Gastrocnemius medialis (tissue), 4 donors: ENCODE measurements at regions not wholly inside any gene's neighbourhood (a gene's known extent, or its start where the extent isn't known, plus 50 kb on each side); places are given as distances from the start of the nearest gene placed in this dataset.

Experiments
- ATAC-seq, 2 donors: fragments of 150-250 bp; one replicate each; pipeline ENCODE4 v1.9.1; 2016
- DNase-seq, 2 donors: peaks; one replicate each; pipeline ENCODE4 v3.0.0-alpha.2; 2019
- H3K27ac ChIP-seq, 4 donors: fragments of 200-600 bp; sonication (generic); 1 replicate in 1 of 4; 2 replicates in 3 of 4; pipeline ENCODE4 v1.5.1; 2016 to 2018; ENCODE audit warnings: mild to moderate bottlenecking in 2 of 4, moderate library complexity in 1 of 4
- H3K27me3 ChIP-seq, 3 donors: fragments of 200-600 bp; sonication (generic) in 2 of 3; 1 replicate in 1 of 3; 2 replicates in 2 of 3; pipeline versions ENCODE4 v1.5.1 to v1.6.0; 2016 to 2019; ENCODE audit warnings: mild to moderate bottlenecking in 1 of 3, moderate library complexity in 1 of 3
- H3K36me3 ChIP-seq, 2 donors: fragments of 200-600 bp; sonication (generic) in 1 of 2; one replicate each; pipeline ENCODE4 v1.5.1; 2017 to 2018
- H3K4me1 ChIP-seq, 2 donors: fragments of 200-600 bp; sonication (generic) in 1 of 2; one replicate each; pipeline ENCODE4 v1.5.1; 2016 to 2017; ENCODE audit warnings: mild to moderate bottlenecking in 2 of 2
- H3K4me3 ChIP-seq, 4 donors: fragments of 200-600 bp; sonication (generic) in 3 of 4; 1 replicate in 1 of 4; 2 replicates in 3 of 4; pipeline ENCODE4 v1.5.1; 2016 to 2019; ENCODE audit warnings: mild to moderate bottlenecking in 2 of 4
- H3K9me3 ChIP-seq, 3 donors: fragments of 200-600 bp; sonication (generic) in 2 of 3; 1 replicate in 1 of 3; 2 replicates in 2 of 3; pipeline ENCODE4 v1.5.1; 2016 to 2019
- POLR2A ChIP-seq, 2 donors: fragments of 450-650 bp; IDR thresholded peaks; one replicate each; pipeline ENCODE4 v1.6.1; 2017; ENCODE audit warnings: antibody characterized with exemption in 2 of 2, mild to moderate bottlenecking in 2 of 2, moderate library complexity in 2 of 2
- in situ Hi-C, 4 donors: fragments of 200-750 bp; cut with MboI; loops; one replicate each; pipeline versions ENCODE4 v1.15.0 to v1.8.0; 2017; ENCODE audit warnings: low sequenced_read_pairs in 4 of 4
- intact Hi-C: fragments of 100-400 bp; cut with DNase I; formaldehyde crosslinking; loops from one replicate; pipeline ENCODE4 v1.15.1; 2023; ENCODE audit warnings: low total_unique reads
- TF ChIP-seq, protein P1 (sequence below), 5 experiments: fragments of 450-650 bp in 3 of 5; fragments of 200-600 bp in 2 of 5; sonication (generic) in 2 of 5; IDR thresholded peaks in 4 of 5; conservative IDR thresholded peaks in 1 of 5; 1 replicate in 4 of 5; 2 replicates in 1 of 5; pipeline ENCODE4 v1.5.1; 2016 to 2019; ENCODE audit warnings: antibody characterized with exemption in 5 of 5, mild to moderate bottlenecking in 3 of 5, moderate library complexity in 3 of 5

DNA sequence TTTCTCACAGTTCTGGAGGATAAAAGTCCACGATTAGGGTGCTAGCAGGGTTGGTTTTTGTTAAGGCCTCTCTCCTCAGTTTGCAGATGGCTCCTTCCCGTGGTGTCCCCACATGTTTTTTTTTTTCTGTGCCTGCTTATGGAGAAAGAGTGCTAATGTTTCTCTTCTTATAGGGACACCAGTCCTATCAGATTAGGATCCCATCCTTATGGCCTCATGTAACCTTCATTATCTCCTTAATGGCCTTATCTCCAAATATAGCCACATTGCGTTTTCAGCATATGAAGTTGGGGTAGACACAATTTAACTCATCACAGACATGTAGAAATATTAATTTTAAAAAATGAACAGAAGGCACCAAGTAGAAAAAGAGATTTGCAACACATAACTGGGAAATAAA is 755.7 kb upstream of the CELF4 start:
- in situ Hi-C loops (no loop called here), intact Hi-C loops (no loop called here)
- no peaks in the 10 kb centered on the region for H3K36me3 ChIP-seq
- no peaks in the 10 kb centered on the region for H3K4me1 ChIP-seq
- TF ChIP-seq, protein P1, sequence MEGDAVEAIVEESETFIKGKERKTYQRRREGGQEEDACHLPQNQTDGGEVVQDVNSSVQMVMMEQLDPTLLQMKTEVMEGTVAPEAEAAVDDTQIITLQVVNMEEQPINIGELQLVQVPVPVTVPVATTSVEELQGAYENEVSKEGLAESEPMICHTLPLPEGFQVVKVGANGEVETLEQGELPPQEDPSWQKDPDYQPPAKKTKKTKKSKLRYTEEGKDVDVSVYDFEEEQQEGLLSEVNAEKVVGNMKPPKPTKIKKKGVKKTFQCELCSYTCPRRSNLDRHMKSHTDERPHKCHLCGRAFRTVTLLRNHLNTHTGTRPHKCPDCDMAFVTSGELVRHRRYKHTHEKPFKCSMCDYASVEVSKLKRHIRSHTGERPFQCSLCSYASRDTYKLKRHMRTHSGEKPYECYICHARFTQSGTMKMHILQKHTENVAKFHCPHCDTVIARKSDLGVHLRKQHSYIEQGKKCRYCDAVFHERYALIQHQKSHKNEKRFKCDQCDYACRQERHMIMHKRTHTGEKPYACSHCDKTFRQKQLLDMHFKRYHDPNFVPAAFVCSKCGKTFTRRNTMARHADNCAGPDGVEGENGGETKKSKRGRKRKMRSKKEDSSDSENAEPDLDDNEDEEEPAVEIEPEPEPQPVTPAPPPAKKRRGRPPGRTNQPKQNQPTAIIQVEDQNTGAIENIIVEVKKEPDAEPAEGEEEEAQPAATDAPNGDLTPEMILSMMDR (IDR thresholded peaks at IDR 0.05 in 4 of 5, conservative IDR thresholded peaks at IDR 0.05 in 1 of 5), result no peak
- no peak for TF ChIP-seq POLR2A (IDR thresholded peaks at IDR 0.05)
- DNase-seq (no peak), ATAC-seq (no peak)
- no peaks in the 10 kb centered on the region for H3K9me3 ChIP-seq
- H3K27ac ChIP-seq, result no peak overlapping the region
- no peaks in the 10 kb centered on the region for H3K27me3 ChIP-seq
- no peak overlapping the region for H3K4me3 ChIP-seq

DNA sequence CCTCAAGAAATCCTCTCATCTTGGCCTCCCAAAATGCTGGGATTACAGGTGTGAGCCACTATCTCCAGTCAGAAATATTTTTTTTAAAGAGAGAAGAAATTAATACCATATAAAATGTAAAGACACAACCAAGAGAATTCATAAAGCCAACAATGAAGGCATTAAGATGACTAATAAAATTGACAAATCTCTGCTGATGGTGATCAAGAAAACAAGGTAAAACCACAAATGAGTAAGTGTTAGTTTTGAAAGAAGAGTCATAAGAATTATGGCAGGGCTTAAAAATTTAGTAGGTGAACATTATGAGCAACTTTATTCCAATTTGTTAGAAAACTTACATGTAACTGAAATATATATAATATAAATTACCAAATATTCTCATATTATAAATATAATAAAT is 752.8 kb upstream of the CELF4 start:
- no peak for TF ChIP-seq POLR2A (IDR thresholded peaks at IDR 0.05)
- TF ChIP-seq, protein P1 (IDR thresholded peaks at IDR 0.05 in 4 of 5, conservative IDR thresholded peaks at IDR 0.05 in 1 of 5), result no peak
- no peak for DNase-seq
- intact Hi-C loops, result no loop called here
- Histone ChIP-seq H3K9me3 (no peaks in the 10 kb centered on the region), H3K27me3 (no peaks in the 10 kb centered on the region), H3K36me3 (no peaks in the 10 kb centered on the region), H3K27ac (no peak overlapping the region), H3K4me1 (no peaks in the 10 kb centered on the region), H3K4me3 (no peak overlapping the region)
- ATAC-seq, result no peak
- in situ Hi-C loops, result no loop called here

DNA sequence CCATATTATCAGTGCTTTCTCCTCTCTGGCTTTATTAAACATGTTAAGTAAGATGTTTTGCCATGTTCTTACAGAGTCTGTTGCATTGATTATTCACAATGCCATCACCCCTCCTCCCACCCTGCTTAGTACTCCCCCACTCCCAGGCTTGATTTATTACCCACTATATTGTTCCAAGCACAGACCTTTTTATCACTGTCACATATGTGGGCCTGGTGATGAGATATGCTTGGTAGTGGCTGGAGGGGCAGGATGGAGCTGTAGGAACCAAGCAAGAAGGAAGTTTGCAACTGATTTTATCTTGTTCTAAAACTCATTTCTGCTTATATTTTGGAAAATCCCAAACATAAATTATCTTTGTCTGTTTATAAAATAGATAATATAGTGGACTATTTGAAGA is 748.2 kb upstream of the CELF4 start:
- in situ Hi-C loops (no loop called here), intact Hi-C loops (no loop called here)
- no peak for TF ChIP-seq POLR2A (IDR thresholded peaks at IDR 0.05)
- TF ChIP-seq, protein P1 (IDR thresholded peaks at IDR 0.05 in 4 of 5, conservative IDR thresholded peaks at IDR 0.05 in 1 of 5), result no peak
- Histone ChIP-seq H3K27me3 (no peaks in the 10 kb centered on the region), H3K4me1 (no peaks in the 10 kb centered on the region), H3K4me3 (no peak overlapping the region), H3K9me3 (no peaks in the 10 kb centered on the region), H3K36me3 (no peaks in the 10 kb centered on the region), H3K27ac (no peak overlapping the region)
- DNase-seq (no peak), ATAC-seq (no peak)

DNA sequence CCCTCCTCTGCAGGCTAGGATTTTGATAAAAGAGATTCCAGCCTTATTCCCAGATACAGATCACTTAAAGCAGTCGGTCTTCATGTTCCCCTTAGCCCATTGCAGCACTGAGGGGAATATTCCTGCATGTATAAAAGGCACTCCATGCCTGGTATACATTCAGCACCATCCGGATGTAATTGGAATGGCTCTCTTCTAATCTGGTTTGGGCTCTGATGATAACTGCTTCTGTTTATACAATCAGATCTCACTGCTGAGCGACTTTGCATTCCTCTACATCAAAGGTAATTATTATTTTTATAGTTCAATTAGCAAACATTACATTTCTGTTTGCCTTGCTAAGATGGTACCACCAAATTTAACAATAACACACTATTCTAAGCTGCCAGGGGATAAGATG is 746.9 kb upstream of the CELF4 start:
- no peak overlapping the region for H3K27ac ChIP-seq
- no peaks in the 10 kb centered on the region for H3K9me3 ChIP-seq
- H3K27me3 ChIP-seq, result no peaks in the 10 kb centered on the region
- TF ChIP-seq, protein P1 (IDR thresholded peaks at IDR 0.05 in 4 of 5, conservative IDR thresholded peaks at IDR 0.05 in 1 of 5), result no peak
- TF ChIP-seq POLR2A (IDR thresholded peaks at IDR 0.05), result no peak
- in situ Hi-C loops (no loop called here), intact Hi-C loops (no loop called here)
- no peak for ATAC-seq
- H3K4me3 ChIP-seq, result no peak overlapping the region
- H3K4me1 ChIP-seq, result no peaks in the 10 kb centered on the region
- H3K36me3 ChIP-seq, result no peaks in the 10 kb centered on the region
- no peak for DNase-seq

DNA sequence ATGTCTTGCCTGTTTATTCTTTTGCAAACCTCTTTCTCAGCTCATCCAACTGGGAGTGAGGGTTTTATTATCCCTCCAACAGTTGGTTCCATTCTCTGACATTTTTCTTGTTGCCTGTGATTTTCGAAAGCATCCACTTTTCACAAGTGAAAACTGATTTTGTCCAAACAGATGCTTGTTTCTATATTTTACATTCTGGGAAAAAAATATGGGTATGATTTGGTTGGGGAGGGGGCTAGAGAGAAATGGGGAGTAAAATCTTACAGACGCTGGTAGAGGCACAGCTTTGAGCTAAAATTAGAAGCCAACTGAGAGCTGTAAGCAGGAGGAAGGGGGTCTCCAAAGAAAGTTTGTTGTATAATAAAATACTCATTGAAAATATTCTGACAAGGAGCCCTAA is 745.3 kb upstream of the CELF4 start:
- Histone ChIP-seq H3K27ac (no peak overlapping the region), H3K4me3 (no peak overlapping the region), H3K9me3 (no peaks in the 10 kb centered on the region), H3K4me1 (no peaks in the 10 kb centered on the region), H3K27me3 (no peaks in the 10 kb centered on the region), H3K36me3 (no peaks in the 10 kb centered on the region)
- DNase-seq, result no peak
- TF ChIP-seq, protein P1 (IDR thresholded peaks at IDR 0.05 in 4 of 5, conservative IDR thresholded peaks at IDR 0.05 in 1 of 5), result no peak
- TF ChIP-seq POLR2A (IDR thresholded peaks at IDR 0.05), result no peak
- intact Hi-C loops, result no loop called here
- in situ Hi-C loops, result no loop called here
- ATAC-seq, result no peak
